WTC11 (cell line): ENCODE measurements at regions not wholly inside any gene's neighbourhood (a gene's known extent, or its start where the extent isn't known, plus 50 kb on each side); places are given as distances from the start of the nearest gene placed in this dataset.

Experiments
- ATAC-seq: fragments of 200-7000 bp; cut with Tn5 transposase; 2 replicates; pipeline ENCODE4 v1.10.0; 2021; ENCODE audit warnings: mild to moderate bottlenecking, moderate library complexity
- CTCF ChIA-PET: fragments of 300-600 bp; sonication (Branson Sonifier 250); formaldehyde crosslinking; loops from one replicate; lab custom pipeline; 2021; ENCODE audit warnings: antibody characterized with exemption; lab: Charles Lee
- POLR2A ChIA-PET: fragments of 350-600 bp; sonication (Branson Sonifier 250); formaldehyde crosslinking; loops from one replicate; lab custom pipeline; 2021; ENCODE audit warnings: antibody characterized with exemption; lab: Charles Lee
- DNase-seq: peaks from one replicate; pipeline ENCODE4 v3.0.0; 2021; ENCODE audit warnings: low spot score
- H3K27ac Mint-ChIP-seq: 2 replicates; pipeline ENCODE4 v1.8.0; 2021; ENCODE audit warnings: mixed read lengths
- H3K27me3 Mint-ChIP-seq: 2 replicates; pipeline ENCODE4 v1.8.0; 2021; ENCODE audit warnings: low read depth, mild to moderate bottlenecking, moderate library complexity, mixed read lengths
- H3K36me3 Mint-ChIP-seq: 2 replicates; pipeline ENCODE4 v1.8.0; 2021; ENCODE audit warnings: mixed read lengths
- H3K4me1 Mint-ChIP-seq: 2 replicates; pipeline ENCODE4 v1.8.0; 2022; ENCODE audit warnings: mixed read lengths
- H3K4me3 Mint-ChIP-seq: 2 replicates; pipeline ENCODE4 v1.8.0; 2021; ENCODE audit warnings: mild to moderate bottlenecking, moderate library complexity, mixed read lengths
- H3K9me3 Mint-ChIP-seq: 2 replicates; pipeline ENCODE4 v1.8.0; 2021; ENCODE audit warnings: mixed read lengths
- ATF2 ChIP-seq: sonication (generic); formaldehyde crosslinking; IDR thresholded peaks from 2 replicates; pipeline ENCODE4 v1.8.1; 2022; ENCODE audit warnings: low read depth, missing genetic modification reagents, borderline replicate concordance
- CDX4 ChIP-seq: fragments of 250-450 bp; sonication (Bioruptor Pico); IDR thresholded peaks from 2 replicates; pipeline ENCODE4 v1.9.0; 2021; ENCODE audit warnings: moderate library complexity, mild to moderate bottlenecking, inconsistent platforms, borderline replicate concordance
- GABPB1 ChIP-seq: sonication (generic); formaldehyde crosslinking; IDR thresholded peaks from 2 replicates; pipeline ENCODE4 v1.8.1; 2023; ENCODE audit warnings: mild to moderate bottlenecking, missing genetic modification reagents
- GTF2I ChIP-seq: fragments of 250-450 bp; sonication (Bioruptor Pico); conservative IDR thresholded peaks from 2 replicates; pipeline ENCODE4 v1.4.0; 2021; ENCODE audit warnings: mild to moderate bottlenecking
- HMGA2 ChIP-seq: fragments of 250-450 bp; sonication (Bioruptor Pico); IDR thresholded peaks from 2 replicates; pipeline ENCODE4 v1.4.0; 2021; ENCODE audit warnings: mild to moderate bottlenecking, moderate library complexity
- NFE2L1 ChIP-seq: sonication (generic); formaldehyde crosslinking; IDR thresholded peaks from 2 replicates; pipeline ENCODE4 v1.8.1; 2023; ENCODE audit warnings: missing genetic modification reagents
- STAT6 ChIP-seq: sonication (generic); formaldehyde crosslinking; conservative IDR thresholded peaks from 2 replicates; pipeline ENCODE4 v1.8.1; 2023; ENCODE audit warnings: mild to moderate bottlenecking, low read depth, missing genetic modification reagents, moderate library complexity
- ZNF263 ChIP-seq: sonication (generic); formaldehyde crosslinking; IDR thresholded peaks from 2 replicates; pipeline ENCODE4 v1.8.1; 2022; ENCODE audit warnings: low read depth, mild to moderate bottlenecking, moderate library complexity, missing genetic modification reagents
- ZNF532 ChIP-seq: fragments of 250-450 bp; sonication (Bioruptor Pico); IDR thresholded peaks from 2 replicates; pipeline ENCODE4 v1.9.0; 2021; ENCODE audit warnings: mild to moderate bottlenecking, borderline replicate concordance
- ZNF671 ChIP-seq: fragments of 250-450 bp; sonication (Bioruptor Pico); IDR thresholded peaks from 2 replicates; pipeline ENCODE4 v1.8.0; 2021; ENCODE audit warnings: mild to moderate bottlenecking
- TF ChIP-seq, protein P1 (sequence below): fragments of 200-600 bp; IDR thresholded peaks from 2 replicates; pipeline ENCODE4 v1.8.0; 2022; ENCODE audit warnings: antibody characterized with exemption
- TF ChIP-seq, protein P2 (sequence below): sonication (generic); formaldehyde crosslinking; conservative IDR thresholded peaks from 2 replicates; pipeline ENCODE4 v1.8.1; 2022; ENCODE audit warnings: mild to moderate bottlenecking, missing genetic modification reagents
- TF ChIP-seq, protein P3 (sequence below): sonication (generic); formaldehyde crosslinking; IDR thresholded peaks from 2 replicates; pipeline ENCODE4 v1.8.0; 2022; ENCODE audit warnings: missing genetic modification reagents

DNA sequence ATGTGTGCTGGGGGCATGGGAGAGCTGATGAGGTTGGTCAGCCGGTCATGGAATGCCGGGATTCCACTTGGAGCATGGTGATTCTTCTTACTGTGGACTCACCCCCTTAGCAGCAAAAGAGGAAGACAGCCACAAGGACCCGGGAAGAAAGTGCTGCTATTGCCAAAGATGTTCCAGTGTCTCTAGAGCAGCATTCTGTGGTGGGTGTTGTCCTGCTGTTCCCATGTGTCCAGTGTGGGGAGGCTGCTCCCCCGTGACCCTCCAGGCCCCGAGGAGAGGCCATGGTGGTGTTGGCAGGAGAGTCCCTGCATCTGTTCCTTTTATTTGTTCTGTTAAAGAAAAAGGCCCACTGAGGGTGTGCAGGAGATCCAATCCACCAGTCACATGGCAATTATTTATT, 499.4 kb downstream of the RPS24 start (continued):
- TF ChIP-seq ZNF532 (CRISPR knock-in tag) (no peak), GTF2I (no peak), STAT6 (CRISPR knock-in tag) (no peak), NFE2L1 (CRISPR knock-in tag) (no peak), HMGA2 (CRISPR knock-in tag) (no peak), ZNF671 (CRISPR knock-in tag) (no peak), ATF2 (no peak), CDX4 (no peak)
- TF ChIP-seq, protein P1, sequence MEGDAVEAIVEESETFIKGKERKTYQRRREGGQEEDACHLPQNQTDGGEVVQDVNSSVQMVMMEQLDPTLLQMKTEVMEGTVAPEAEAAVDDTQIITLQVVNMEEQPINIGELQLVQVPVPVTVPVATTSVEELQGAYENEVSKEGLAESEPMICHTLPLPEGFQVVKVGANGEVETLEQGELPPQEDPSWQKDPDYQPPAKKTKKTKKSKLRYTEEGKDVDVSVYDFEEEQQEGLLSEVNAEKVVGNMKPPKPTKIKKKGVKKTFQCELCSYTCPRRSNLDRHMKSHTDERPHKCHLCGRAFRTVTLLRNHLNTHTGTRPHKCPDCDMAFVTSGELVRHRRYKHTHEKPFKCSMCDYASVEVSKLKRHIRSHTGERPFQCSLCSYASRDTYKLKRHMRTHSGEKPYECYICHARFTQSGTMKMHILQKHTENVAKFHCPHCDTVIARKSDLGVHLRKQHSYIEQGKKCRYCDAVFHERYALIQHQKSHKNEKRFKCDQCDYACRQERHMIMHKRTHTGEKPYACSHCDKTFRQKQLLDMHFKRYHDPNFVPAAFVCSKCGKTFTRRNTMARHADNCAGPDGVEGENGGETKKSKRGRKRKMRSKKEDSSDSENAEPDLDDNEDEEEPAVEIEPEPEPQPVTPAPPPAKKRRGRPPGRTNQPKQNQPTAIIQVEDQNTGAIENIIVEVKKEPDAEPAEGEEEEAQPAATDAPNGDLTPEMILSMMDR = no peak
- TF ChIP-seq, protein P2, sequence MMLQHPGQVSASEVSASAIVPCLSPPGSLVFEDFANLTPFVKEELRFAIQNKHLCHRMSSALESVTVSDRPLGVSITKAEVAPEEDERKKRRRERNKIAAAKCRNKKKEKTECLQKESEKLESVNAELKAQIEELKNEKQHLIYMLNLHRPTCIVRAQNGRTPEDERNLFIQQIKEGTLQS (CRISPR knock-in tag) = no peak

- H3K27me3 Mint-ChIP-seq = no peaks in the 10 kb centered on the region; the same call in 1 of the 2 replicates
- H3K4me1 Mint-ChIP-seq = peaks cover 8% of the 10 kb centered on the region
- H3K9me3 Mint-ChIP-seq = peaks cover 11% of the 10 kb centered on the region
- peaks cover 5% of the 10 kb centered on the region; the same call in 1 of the 2 replicates for H3K36me3 Mint-ChIP-seq
- ATAC-seq (no peak), DNase-seq (no peak)
- H3K27ac Mint-ChIP-seq = no peak overlapping the region
- no peak for TF ChIP-seq GABPB1 (CRISPR knock-in tag)
- H3K4me3 Mint-ChIP-seq = no peak overlapping the region
- POLR2A ChIA-PET = no interaction called here
- CTCF ChIA-PET = no interaction called here
These were observed 500.1 kb downstream of the RPS24 start for GRCh38 chr10:78533776-78534175.

- no peak for DNase-seq
- POLR2A ChIA-PET = no interaction called here
- TF ChIP-seq STAT6 (CRISPR knock-in tag) (no peak), ZNF263 (CRISPR knock-in tag) (no peak), HMGA2 (CRISPR knock-in tag) (no peak)
- TF ChIP-seq, protein P3, sequence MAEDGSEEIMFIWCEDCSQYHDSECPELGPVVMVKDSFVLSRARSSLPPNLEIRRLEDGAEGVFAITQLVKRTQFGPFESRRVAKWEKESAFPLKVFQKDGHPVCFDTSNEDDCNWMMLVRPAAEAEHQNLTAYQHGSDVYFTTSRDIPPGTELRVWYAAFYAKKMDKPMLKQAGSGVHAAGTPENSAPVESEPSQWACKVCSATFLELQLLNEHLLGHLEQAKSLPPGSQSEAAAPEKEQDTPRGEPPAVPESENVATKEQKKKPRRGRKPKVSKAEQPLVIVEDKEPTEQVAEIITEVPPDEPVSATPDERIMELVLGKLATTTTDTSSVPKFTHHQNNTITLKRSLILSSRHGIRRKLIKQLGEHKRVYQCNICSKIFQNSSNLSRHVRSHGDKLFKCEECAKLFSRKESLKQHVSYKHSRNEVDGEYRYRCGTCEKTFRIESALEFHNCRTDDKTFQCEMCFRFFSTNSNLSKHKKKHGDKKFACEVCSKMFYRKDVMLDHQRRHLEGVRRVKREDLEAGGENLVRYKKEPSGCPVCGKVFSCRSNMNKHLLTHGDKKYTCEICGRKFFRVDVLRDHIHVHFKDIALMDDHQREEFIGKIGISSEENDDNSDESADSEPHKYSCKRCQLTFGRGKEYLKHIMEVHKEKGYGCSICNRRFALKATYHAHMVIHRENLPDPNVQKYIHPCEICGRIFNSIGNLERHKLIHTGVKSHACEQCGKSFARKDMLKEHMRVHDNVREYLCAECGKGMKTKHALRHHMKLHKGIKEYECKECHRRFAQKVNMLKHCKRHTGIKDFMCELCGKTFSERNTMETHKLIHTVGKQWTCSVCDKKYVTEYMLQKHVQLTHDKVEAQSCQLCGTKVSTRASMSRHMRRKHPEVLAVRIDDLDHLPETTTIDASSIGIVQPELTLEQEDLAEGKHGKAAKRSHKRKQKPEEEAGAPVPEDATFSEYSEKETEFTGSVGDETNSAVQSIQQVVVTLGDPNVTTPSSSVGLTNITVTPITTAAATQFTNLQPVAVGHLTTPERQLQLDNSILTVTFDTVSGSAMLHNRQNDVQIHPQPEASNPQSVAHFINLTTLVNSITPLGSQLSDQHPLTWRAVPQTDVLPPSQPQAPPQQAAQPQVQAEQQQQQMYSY (CRISPR knock-in tag) = no peak
These were observed 502.1 kb downstream of the RPS24 start for GRCh38 chr10:78535716-78536218.

More at GRCh38 chr10:78535716-78536218, 502.1 kb downstream of the RPS24 start:
- CTCF ChIA-PET = no interaction called here
- no peak for ATAC-seq
- Mint-ChIP-seq H3K27me3 (no peaks in the 10 kb centered on the region; the same call in 1 of the 2 replicates), H3K27ac (no peak overlapping the region), H3K36me3 (peaks cover 5% of the 10 kb centered on the region; the same call in 1 of the 2 replicates), H3K4me3 (no peak overlapping the region), H3K4me1 (no peaks in the 10 kb centered on the region), H3K9me3 (peaks cover 17% of the 10 kb centered on the region)
